H1 (cell line): ENCODE measurements at regions not wholly inside any gene's neighbourhood (a gene's known extent, or its start where the extent isn't known, plus 50 kb on each side); places are given as distances from the start of the nearest gene placed in this dataset.

Source experiments
- CTCF ChIA-PET: fragments of 300-600 bp; sonication (Branson Sonifier 250); formaldehyde crosslinking; loops from one replicate; lab custom pipeline; 2021; ENCODE audit not compliant: partially characterized antibody; lab: Charles Lee
- POLR2A ChIA-PET: fragments of 300-600 bp; sonication (Branson Sonifier 250); formaldehyde crosslinking; loops from one replicate; lab custom pipeline; 2021; ENCODE audit warnings: inconsistent platforms; ENCODE audit not compliant: partially characterized antibody; lab: Charles Lee
- DNase-seq, 2 experiments: peaks; one replicate each; pipeline versions ENCODE4 v3.0.0 to v3.0.0-alpha.2; 2010 to 2022; ENCODE audit warnings: low spot score in 2 of 2, low read depth in 1 of 2, mixed read lengths in 1 of 2
- FAIRE-seq: peaks from 2 replicates; lab custom pipeline; 2011; peaks lifted over from hg19 to GRCh38; lab: Jason Lieb, UNC
- H2AFZ ChIP-seq: 2 replicates; pipeline ENCODE4 v1.8.1; 2012; ENCODE audit warnings: low read length, inconsistent platforms
- H2AK5ac ChIP-seq: 2 replicates; pipeline ENCODE4 v1.6.1; 2013; ENCODE audit warnings: low read depth, low read length
- H2BK120ac ChIP-seq: replicated peaks from 2 replicates; pipeline ENCODE3; 2013; ENCODE audit warnings: low read depth, low read length, inconsistent platforms
- H2BK12ac ChIP-seq: 2 replicates; pipeline ENCODE4 v1.6.1; 2013; ENCODE audit warnings: low read depth, low read length
- H2BK15ac ChIP-seq: 2 replicates; pipeline ENCODE4 v1.6.1; 2013; ENCODE audit warnings: low read length
- H2BK20ac ChIP-seq: 2 replicates; pipeline ENCODE4 v1.6.1; 2013; ENCODE audit warnings: low read length
- H2BK5ac ChIP-seq: 2 replicates; pipeline ENCODE4 v1.6.1; 2013; ENCODE audit warnings: low read depth, low read length
- H3K14ac ChIP-seq: 2 replicates; pipeline ENCODE4 v1.6.1; 2013; ENCODE audit warnings: inconsistent platforms; ENCODE audit not compliant: insufficient read length
- H3K18ac ChIP-seq: 2 replicates; pipeline ENCODE4 v1.6.1; 2013; ENCODE audit warnings: low read length; ENCODE audit errors: extremely low read depth
- H3K23ac ChIP-seq: 2 replicates; pipeline ENCODE4 v1.6.1; 2013; ENCODE audit warnings: inconsistent platforms; ENCODE audit not compliant: insufficient read length
- H3K23me2 ChIP-seq: 2 replicates; pipeline ENCODE4 v1.6.1; 2013; ENCODE audit warnings: low read depth, low read length
- H3K27ac ChIP-seq: 2 replicates; pipeline ENCODE4 v1.6.1; 2011; ENCODE audit warnings: low read depth, low read length, inconsistent platforms
- H3K27me3 ChIP-seq, 4 experiments: replicated peaks in 1 of 4; 1 replicate in 1 of 4; 2 replicates in 3 of 4; pipeline versions ENCODE4 v1.6.1 to v1.8.1; 2011 to 2013; ENCODE audit warnings: low read length in 3 of 4, mild to moderate bottlenecking in 3 of 4, inconsistent platforms in 2 of 4, mixed read lengths in 2 of 4, moderate library complexity in 1 of 4; ENCODE audit not compliant: control insufficient read depth in 3 of 4, insufficient read depth in 3 of 4; ENCODE audit errors: extremely low read depth in 1 of 4
- H3K36me3 ChIP-seq, 4 experiments: 2 replicates each; pipeline versions ENCODE4 v1.6.1 to v1.8.1; 2011 to 2013; ENCODE audit warnings: mild to moderate bottlenecking in 4 of 4, low read length in 3 of 4, moderate library complexity in 2 of 4, control low read depth in 1 of 4, inconsistent platforms in 1 of 4; ENCODE audit not compliant: insufficient read depth in 4 of 4, control insufficient read depth in 2 of 4
- H3K4ac ChIP-seq: replicated peaks from 2 replicates; pipeline ENCODE3; 2013; ENCODE audit warnings: low read length, low read depth, mixed read lengths, inconsistent platforms; ENCODE audit not compliant: insufficient read length
- H3K4me1 ChIP-seq, 4 experiments: replicated peaks in 1 of 4; 1 replicate in 1 of 4; 2 replicates in 3 of 4; pipeline versions ENCODE4 v1.6.1 to v1.8.1; 2011 to 2013; ENCODE audit warnings: low read length in 3 of 4, inconsistent platforms in 2 of 4, mixed read lengths in 1 of 4; ENCODE audit not compliant: insufficient read depth in 4 of 4, control insufficient read depth in 3 of 4
- H3K4me2 ChIP-seq, 2 experiments: 2 replicates each; pipeline versions ENCODE4 v1.6.1 to v1.8.1; 2011 to 2013; ENCODE audit warnings: low read depth in 2 of 2, low read length in 2 of 2, control low read depth in 1 of 2, inconsistent platforms in 1 of 2, mild to moderate bottlenecking in 1 of 2; ENCODE audit not compliant: insufficient read depth in 1 of 2
- H3K4me3 ChIP-seq, 4 experiments: fragments of 200-600, 300-600 bp in 1 of 4; sonication (generic), shearing (Covaris generic), sonication (Bioruptor Twin) in 1 of 4; 2 replicates each; pipeline versions ENCODE4 v1.5.1 to v1.8.1; 2011 to 2016; ENCODE audit warnings: low read length in 4 of 4, low read depth in 3 of 4, control low read depth in 2 of 4, inconsistent platforms in 2 of 4, mild to moderate bottlenecking in 2 of 4, mixed read lengths in 1 of 4, moderate library complexity in 1 of 4; ENCODE audit not compliant: insufficient read depth in 2 of 4; ENCODE audit errors: extremely low read depth in 1 of 4
- H3K56ac ChIP-seq: replicated peaks from 2 replicates; pipeline ENCODE3; 2013; ENCODE audit warnings: low read depth, mild to moderate bottlenecking, mixed read lengths, low read length, inconsistent platforms; ENCODE audit not compliant: insufficient read length
- H3K79me1 ChIP-seq: 2 replicates; pipeline ENCODE4 v1.6.1; 2013; ENCODE audit warnings: low read depth, low read length, control low read depth
- H3K79me2 ChIP-seq, 2 experiments: 2 replicates each; pipeline versions ENCODE4 v1.6.1 to v1.8.1; 2012 to 2013; ENCODE audit warnings: low read length in 2 of 2, mild to moderate bottlenecking in 2 of 2, inconsistent platforms in 1 of 2; ENCODE audit not compliant: insufficient read depth in 2 of 2, control insufficient read depth in 1 of 2
- H3K9ac ChIP-seq, 4 experiments: replicated peaks in 1 of 4; 1 replicate in 1 of 4; 2 replicates in 3 of 4; pipeline versions ENCODE4 v1.6.1 to v1.8.1; 2011 to 2013; ENCODE audit warnings: low read depth in 3 of 4, low read length in 3 of 4, control low read depth in 2 of 4, mild to moderate bottlenecking in 2 of 4, moderate library complexity in 2 of 4, inconsistent platforms in 1 of 4; ENCODE audit errors: extremely low read depth in 1 of 4
- H3K9me3 ChIP-seq, 2 experiments: 2 replicates each; pipeline versions ENCODE4 v1.6.1 to v1.8.1; 2012 to 2013; ENCODE audit warnings: mild to moderate bottlenecking in 2 of 2, moderate library complexity in 2 of 2, control low read depth in 1 of 2, inconsistent platforms in 1 of 2, low read depth in 1 of 2, low read length in 1 of 2, mixed read lengths in 1 of 2; ENCODE audit not compliant: insufficient read depth in 2 of 2
- H4K20me1 ChIP-seq, 2 experiments: replicated peaks in 1 of 2; 2 replicates each; pipeline versions ENCODE3 to v1.8.1; 2011 to 2013; ENCODE audit warnings: inconsistent platforms in 2 of 2, low read length in 2 of 2, mild to moderate bottlenecking in 1 of 2; ENCODE audit not compliant: insufficient read depth in 2 of 2, control insufficient read depth in 1 of 2
- H4K5ac ChIP-seq: 2 replicates; pipeline ENCODE4 v1.6.1; 2013; ENCODE audit warnings: low read length, low read depth, mixed read lengths, inconsistent platforms; ENCODE audit not compliant: insufficient read length
- H4K8ac ChIP-seq: 2 replicates; pipeline ENCODE4 v1.8.0; 2013; ENCODE audit warnings: mild to moderate bottlenecking, moderate library complexity, low read length, inconsistent platforms; ENCODE audit not compliant: insufficient read depth; ENCODE audit errors: extremely low read depth
- H4K91ac ChIP-seq: replicated peaks from 2 replicates; pipeline ENCODE3; 2013; ENCODE audit warnings: low read length, mixed read lengths, inconsistent platforms; ENCODE audit not compliant: insufficient read length
- ASH2L ChIP-seq: fragments of 200-600, 300-600 bp; sonication (generic); IDR thresholded peaks from one replicate; pipeline ENCODE4 v1.7.1; 2017; ENCODE audit warnings: low read length
- BRCA1 ChIP-seq: IDR thresholded peaks from 2 replicates; pipeline ENCODE4 v1.6.1; 2012; ENCODE audit warnings: low read depth, low read length, improper control_type of control experiment
- CBX5 ChIP-seq: fragments of 300-800, 300-1000 bp; sonication (generic); IDR thresholded peaks from 2 replicates; pipeline ENCODE4 v1.7.1; 2016; ENCODE audit warnings: antibody characterized with exemption, low read length, low read depth
- CHD1 ChIP-seq: IDR thresholded peaks from 2 replicates; pipeline ENCODE4 v1.6.1; 2012; ENCODE audit warnings: low read depth, low read length, improper control_type of control experiment
- CREB1 ChIP-seq: IDR thresholded peaks from 2 replicates; pipeline ENCODE4 v1.6.1; 2012; ENCODE audit warnings: inconsistent platforms
- HDAC2 ChIP-seq, 2 experiments: fragments of 300-600 bp in 1 of 2; sonication (generic) in 1 of 2; IDR thresholded peaks; 2 replicates each; pipeline ENCODE4 v1.6.1; 2011 to 2012; ENCODE audit warnings: low read depth in 2 of 2, low read length in 2 of 2, mild to moderate bottlenecking in 2 of 2, moderate library complexity in 2 of 2, borderline replicate concordance in 1 of 2, inconsistent platforms in 1 of 2
- JUND ChIP-seq: IDR thresholded peaks from 2 replicates; pipeline ENCODE4 v1.6.1; 2011; ENCODE audit warnings: mild to moderate bottlenecking, improper control_type of control experiment, low read length
- KDM1A ChIP-seq: fragments of 200-600, 300-600 bp; sonication (generic); IDR thresholded peaks from 2 replicates; pipeline ENCODE4 v1.7.1; 2016; ENCODE audit warnings: mild to moderate bottlenecking, low read length, borderline replicate concordance
- MAX ChIP-seq: IDR thresholded peaks from 2 replicates; pipeline ENCODE4 v1.6.1; 2012; ENCODE audit warnings: inconsistent platforms
- POLR2A ChIP-seq, 2 experiments: IDR thresholded peaks; 1 replicate in 1 of 2; 2 replicates in 1 of 2; pipeline ENCODE4 v1.6.1; 2011; ENCODE audit warnings: low read depth in 2 of 2, low read length in 2 of 2, mild to moderate bottlenecking in 2 of 2; ENCODE audit errors: control extremely low read depth in 1 of 2
- POLR2AphosphoS5 ChIP-seq: IDR thresholded peaks from 2 replicates; pipeline ENCODE4 v1.6.1; 2011; ENCODE audit warnings: low read depth, low read length
- RFX5 ChIP-seq: IDR thresholded peaks from 2 replicates; pipeline ENCODE4 v1.6.1; 2011; ENCODE audit warnings: low read depth, low read length, improper control_type of control experiment, borderline replicate concordance
- SRF ChIP-seq: IDR thresholded peaks from 2 replicates; pipeline ENCODE4 v1.6.1; 2011; ENCODE audit warnings: mild to moderate bottlenecking, low read depth, low read length, moderate library complexity
- TAF1 ChIP-seq: IDR thresholded peaks from 2 replicates; pipeline ENCODE4 v1.6.1; 2011; ENCODE audit warnings: mild to moderate bottlenecking, low read depth, low read length
- TEAD4 ChIP-seq: IDR thresholded peaks from 2 replicates; pipeline ENCODE4 v1.6.1; 2012; ENCODE audit warnings: low read depth, low read length, inconsistent platforms, mixed read lengths
- USF2 ChIP-seq: IDR thresholded peaks from 2 replicates; pipeline ENCODE4 v1.6.1; 2011; ENCODE audit warnings: low read length, improper control_type of control experiment
- WGBS, 2 experiments: shearing (Covaris generic) in 1 of 2; methylation state at CpG; one replicate each; pipeline versions ENCODE4 v1.1.6 to v1.1.7; 2013 to 2015; ENCODE audit warnings: low lambda C conversion rate in 2 of 2, mixed read lengths in 2 of 2, inconsistent platforms in 1 of 2, low coverage in 1 of 2, missing lambda C conversion rate in 1 of 2; ENCODE audit not compliant: insufficient replicate concordance in 2 of 2, insufficient coverage in 1 of 2, insufficient read length in 1 of 2; ENCODE audit errors: extremely low coverage in 1 of 2, missing lambda C conversion rate in 1 of 2; 5-methylcytosine and 5-hydroxymethylcytosine counted together

GRCh38 chr7:12826079-12826478 is 138.6 kb downstream of the ARL4A start:
- Histone ChIP-seq H2BK5ac (no peak overlapping the region), H2AFZ (no peak overlapping the region), H4K91ac (no peak overlapping the region), H4K20me1 (no peaks in the 10 kb centered on the region), H2BK120ac (no peak overlapping the region), H3K9me3 (no peaks in the 10 kb centered on the region), H3K79me2 (no peaks in the 10 kb centered on the region), H3K4ac (no peak overlapping the region), H4K5ac (no peak overlapping the region), H2BK15ac (no peak overlapping the region), H3K9ac (no peak overlapping the region), H4K8ac (no peak overlapping the region), H3K23me2 (no peaks in the 10 kb centered on the region), H3K18ac (no peak overlapping the region), H2AK5ac (no peak overlapping the region), H3K56ac (no peak overlapping the region), H3K14ac (no peak overlapping the region), H2BK12ac (peak overlapping the region; percentile 20; the same call in 1 of the 2 replicates), H3K27ac (no peak overlapping the region), H3K4me3 (no peak overlapping the region), H3K79me1 (no peaks in the 10 kb centered on the region), H2BK20ac (no peak overlapping the region; the same call in 1 of the 2 replicates), H3K4me1 (peaks cover 0 to 4% (median under 1%) of the 10 kb centered on the region in 4 experiments; a peak in 2 of 7 replicates), H3K36me3 (no peaks in the 10 kb centered on the region), H3K23ac (no peak overlapping the region), H3K27me3 (no peaks in the 10 kb centered on the region), H3K4me2 (no peak overlapping the region)
- DNase-seq (no peak), FAIRE-seq (no peak)
- WGBS, 2 experiments = 79% methylated on average over 1 of the region's 1 CpG; no CpG with 5 or more reads in 1 of the 2 experiments
- POLR2A ChIA-PET = no interaction called here
- CTCF ChIA-PET = no interaction called here
- TF ChIP-seq SRF = no peak
- no peak for TF ChIP-seq MAX
- no peak for TF ChIP-seq ASH2L
- no peak for TF ChIP-seq CREB1
- no peak for TF ChIP-seq POLR2AphosphoS5
- TF ChIP-seq TAF1 = no peak
- TF ChIP-seq USF2 = no peak
- TF ChIP-seq KDM1A = no peak
- TF ChIP-seq BRCA1 = no peak
- TF ChIP-seq RFX5 = no peak
- TF ChIP-seq CHD1 = no peak
- TF ChIP-seq HDAC2 (IDR thresholded peaks at IDR 0.05; ENCODE audit: borderline replicate concordance in 1 of 2, low read depth in 2 of 2, low read length in 2 of 2) = no peak
- no peak for TF ChIP-seq JUND
- TF ChIP-seq TEAD4 = no peak
- no peak for TF ChIP-seq POLR2A (IDR thresholded peaks at IDR 0.05; ENCODE audit: control extremely low read depth in 1 of 2, low read depth in 2 of 2, low read length in 2 of 2)
- TF ChIP-seq CBX5 = no peak
